Mucosa of gallbladder (tissue), 1 donor: ENCODE measurements at regions not wholly inside any gene's neighbourhood (a gene's known extent, or its start where the extent isn't known, plus 50 kb on each side); places are given as distances from the start of the nearest gene placed in this dataset.

ENCODE experiments used
- DNase-seq: peaks from one replicate; pipeline ENCODE4 v3.0.0-alpha.2; 2020; ENCODE audit warnings: low spot score
- donor health status: DM: no; HTN: no; CAD: no.

DNA sequence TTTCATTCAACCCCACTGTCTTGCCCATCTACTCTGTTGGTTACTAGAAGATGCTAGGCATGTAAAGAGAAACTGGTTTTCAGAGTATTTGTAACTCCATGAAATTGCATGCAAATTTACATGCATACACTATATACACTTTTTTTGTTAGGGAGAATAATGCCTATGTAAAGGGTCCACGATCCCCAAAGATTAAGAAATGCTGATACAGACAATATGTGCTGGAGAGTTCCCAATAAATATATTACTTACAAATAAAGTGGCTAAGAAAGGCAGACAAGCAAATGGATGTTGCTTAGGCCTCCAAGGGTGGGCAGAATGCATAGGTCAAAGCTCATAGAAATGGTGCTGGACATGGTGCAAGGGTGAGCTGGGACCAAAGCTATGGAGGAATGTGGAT, 109.6 kb upstream of the NHSL1 start:
- DNase-seq: no peak

- DNase-seq: no peak
Observed at GRCh38 chr6:138609801-138610430, 110.6 kb upstream of the NHSL1 start.

DNA sequence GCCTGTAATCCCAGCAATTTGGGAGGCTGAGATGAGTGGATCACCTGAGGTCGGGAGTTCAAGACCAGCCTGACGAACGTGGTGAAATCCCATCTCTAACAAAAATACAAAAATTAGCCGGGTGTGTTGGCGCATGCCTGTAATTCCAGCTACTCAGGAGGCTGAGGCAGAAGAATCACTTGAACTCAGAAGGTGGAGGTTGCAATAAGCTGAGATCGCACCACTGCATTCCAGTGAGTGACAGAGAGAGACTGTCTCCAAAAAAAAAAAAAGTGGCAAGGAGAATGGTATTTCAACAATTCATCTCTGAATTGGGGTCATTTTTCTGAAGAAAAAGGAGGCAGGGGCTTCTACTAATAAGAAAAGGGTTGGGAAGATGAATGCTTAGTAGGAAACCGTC, 111.5 kb upstream of the NHSL1 start:
- DNase-seq: no peak

- DNase-seq: no peak
Observed at GRCh38 chr6:138614151-138614550, 114.9 kb upstream of the NHSL1 start.

DNA sequence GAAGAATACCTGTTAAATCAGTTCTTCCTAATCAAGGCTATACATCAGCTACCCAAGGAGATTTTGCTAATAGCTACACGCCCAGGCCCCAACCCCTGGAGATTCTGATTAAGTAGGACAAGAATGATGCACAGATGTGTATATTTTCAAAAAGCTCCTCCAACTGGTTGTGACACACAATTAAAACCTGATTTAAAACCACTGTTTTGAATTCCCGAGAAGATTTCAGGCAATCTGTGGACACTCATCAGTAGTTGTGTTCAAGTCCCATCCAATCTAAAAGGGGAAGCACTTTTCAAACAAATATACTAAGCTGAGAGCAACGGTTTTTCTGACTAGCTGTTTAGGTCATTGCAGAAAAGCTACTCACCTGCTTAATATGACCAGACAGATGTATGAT, 118.9 kb upstream of the NHSL1 start:
- no peak for DNase-seq

DNA sequence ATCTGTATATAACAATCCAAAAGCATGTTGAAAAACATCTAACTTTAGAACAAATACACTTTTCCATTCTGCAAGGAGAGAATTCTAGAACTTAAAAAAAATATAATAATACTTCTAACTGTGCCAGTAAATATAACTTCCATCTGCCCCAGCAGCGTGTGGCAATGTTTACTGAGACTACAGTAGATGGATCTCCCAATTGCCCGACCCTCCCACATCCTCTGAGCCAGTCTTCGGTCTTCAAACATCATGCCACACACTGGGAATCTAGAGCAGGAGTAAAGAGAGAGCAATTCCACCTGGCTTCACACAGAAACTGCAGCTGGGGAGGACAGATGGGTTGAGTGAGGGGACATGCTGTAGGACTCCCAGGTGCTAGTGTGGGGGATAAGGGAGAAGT, 121.3 kb upstream of the NHSL1 start:
- DNase-seq: no peak

DNA sequence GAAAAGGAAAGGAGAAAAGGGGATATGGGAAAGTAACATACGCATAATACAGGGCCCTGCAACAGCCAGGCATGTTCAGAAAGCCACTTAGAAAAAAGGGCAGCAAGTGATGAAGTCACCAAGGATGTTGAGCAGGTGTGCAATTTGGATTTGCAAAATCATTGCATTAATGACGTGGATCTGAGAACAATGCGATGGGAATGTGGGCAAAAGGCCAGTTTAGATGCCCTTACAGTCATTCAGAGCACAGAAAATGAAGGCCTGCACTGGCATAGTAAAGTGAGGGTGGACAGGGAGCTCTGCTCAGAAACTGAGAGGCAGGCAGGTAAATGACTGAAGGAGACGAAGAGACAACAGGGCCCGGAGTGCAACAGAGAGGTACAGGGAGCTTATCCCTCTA, 123.7 kb upstream of the NHSL1 start:
- no peak for DNase-seq

GRCh38 chr6:138631566-138631965, 132.3 kb upstream of the NHSL1 start:
- no peak for DNase-seq

DNA sequence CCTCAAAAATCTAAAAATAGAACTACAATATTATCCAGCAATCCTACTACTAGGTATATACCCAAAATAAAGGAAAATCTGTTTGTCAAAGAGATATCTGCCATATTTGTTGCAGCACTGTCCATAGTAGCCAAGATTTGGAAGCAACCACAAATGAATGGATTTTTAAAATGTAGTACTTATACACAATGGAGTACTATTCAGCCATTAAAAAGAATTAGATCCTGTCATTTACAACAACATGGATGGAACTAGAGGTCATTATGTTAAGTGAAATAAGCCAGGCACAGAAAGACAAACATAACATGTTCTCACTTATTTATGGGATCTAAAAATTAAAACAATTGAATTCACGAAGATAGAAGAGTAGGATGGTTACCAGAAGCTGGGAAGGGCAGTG, 135.7 kb upstream of the CCDC28A start:
- DNase-seq: no peak

GRCh38 chr6:138638604-138639003, 135.0 kb upstream of the CCDC28A start:
- DNase-seq: no peak

- no peak for DNase-seq
Observed at GRCh38 chr6:138640028-138640427, 133.5 kb upstream of the CCDC28A start.

DNA sequence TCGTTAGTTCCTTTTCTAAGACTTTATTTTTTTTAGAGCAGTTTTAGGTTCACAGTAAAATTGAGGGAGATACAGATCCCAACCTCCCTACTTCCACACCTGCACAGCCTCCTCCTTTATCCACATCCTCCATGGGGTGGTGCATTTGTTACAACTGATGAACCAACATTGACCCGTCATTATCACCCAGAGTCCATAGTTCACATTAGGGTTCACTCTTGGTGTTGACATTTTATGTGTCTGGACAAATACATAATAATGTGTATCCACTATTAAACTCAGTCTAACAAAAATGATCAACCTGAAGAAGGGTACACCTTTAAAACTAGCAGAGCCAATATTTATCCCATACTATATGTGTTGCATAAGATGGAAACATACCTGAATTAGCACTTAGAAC, 130.4 kb upstream of the CCDC28A start:
- no peak for DNase-seq

GRCh38 chr6:138645976-138646640, 127.5 kb upstream of the CCDC28A start:
- DNase-seq: no peak

DNA sequence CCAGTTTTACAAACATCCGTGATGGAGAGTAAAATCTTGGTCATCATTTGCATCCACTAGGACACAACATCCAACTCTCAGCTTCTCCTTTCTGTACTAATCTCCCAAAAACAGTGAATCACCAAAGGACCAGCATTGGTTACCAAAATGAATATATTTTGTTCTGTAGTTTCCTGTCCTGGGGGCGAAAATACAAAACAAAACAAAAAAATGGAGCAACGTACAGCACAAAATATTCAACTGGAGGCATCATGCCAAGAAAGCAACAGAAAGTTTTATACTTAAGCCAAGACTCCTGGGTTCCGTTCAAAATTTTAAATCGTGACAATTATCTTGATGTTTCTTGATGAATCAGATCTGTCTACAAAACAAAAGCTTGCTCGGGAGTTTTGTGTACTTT, 126.6 kb upstream of the CCDC28A start:
- no peak for DNase-seq

- no peak for DNase-seq
Observed at GRCh38 chr6:138648127-138648526, 125.4 kb upstream of the CCDC28A start.

DNA sequence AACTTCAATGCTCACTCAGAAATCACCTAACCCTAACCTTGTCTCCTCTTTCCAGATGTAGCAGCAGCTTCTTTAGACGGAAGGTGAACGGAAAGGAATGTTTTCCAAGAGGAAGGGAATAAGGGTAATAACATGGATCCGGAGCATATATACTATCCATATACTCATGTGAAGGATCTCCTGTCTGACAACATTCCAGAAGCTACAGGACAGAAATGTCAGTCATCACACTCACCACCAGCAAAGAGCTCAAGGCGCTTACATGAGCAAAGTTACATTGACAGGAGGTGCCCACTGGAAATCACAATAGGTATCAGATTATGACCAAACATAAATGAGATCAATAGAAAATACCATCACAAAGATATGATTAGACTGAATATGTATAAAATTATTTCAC, 122.1 kb upstream of the CCDC28A start:
- no peak for DNase-seq

GRCh38 chr6:138652824-138653223, 120.7 kb upstream of the CCDC28A start:
- DNase-seq: no peak

DNA sequence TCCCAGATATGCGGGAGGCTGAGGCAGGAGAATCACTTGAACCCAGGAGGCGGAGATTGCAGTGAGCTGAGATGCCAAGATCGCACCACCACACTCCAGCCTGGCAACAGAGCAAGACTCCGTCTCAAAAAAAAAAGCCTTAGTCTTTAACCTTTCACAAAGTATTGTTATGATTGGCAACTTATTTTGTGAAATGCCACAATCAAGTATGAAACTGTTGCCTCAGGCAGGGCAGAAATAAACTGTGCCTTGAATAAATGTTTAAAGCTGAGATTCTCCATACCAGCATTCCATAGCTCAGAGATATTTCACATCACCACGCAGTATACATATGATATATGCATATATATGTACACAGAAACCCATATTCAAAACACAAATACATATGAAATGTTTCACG, 120.1 kb upstream of the CCDC28A start:
- no peak for DNase-seq

DNA sequence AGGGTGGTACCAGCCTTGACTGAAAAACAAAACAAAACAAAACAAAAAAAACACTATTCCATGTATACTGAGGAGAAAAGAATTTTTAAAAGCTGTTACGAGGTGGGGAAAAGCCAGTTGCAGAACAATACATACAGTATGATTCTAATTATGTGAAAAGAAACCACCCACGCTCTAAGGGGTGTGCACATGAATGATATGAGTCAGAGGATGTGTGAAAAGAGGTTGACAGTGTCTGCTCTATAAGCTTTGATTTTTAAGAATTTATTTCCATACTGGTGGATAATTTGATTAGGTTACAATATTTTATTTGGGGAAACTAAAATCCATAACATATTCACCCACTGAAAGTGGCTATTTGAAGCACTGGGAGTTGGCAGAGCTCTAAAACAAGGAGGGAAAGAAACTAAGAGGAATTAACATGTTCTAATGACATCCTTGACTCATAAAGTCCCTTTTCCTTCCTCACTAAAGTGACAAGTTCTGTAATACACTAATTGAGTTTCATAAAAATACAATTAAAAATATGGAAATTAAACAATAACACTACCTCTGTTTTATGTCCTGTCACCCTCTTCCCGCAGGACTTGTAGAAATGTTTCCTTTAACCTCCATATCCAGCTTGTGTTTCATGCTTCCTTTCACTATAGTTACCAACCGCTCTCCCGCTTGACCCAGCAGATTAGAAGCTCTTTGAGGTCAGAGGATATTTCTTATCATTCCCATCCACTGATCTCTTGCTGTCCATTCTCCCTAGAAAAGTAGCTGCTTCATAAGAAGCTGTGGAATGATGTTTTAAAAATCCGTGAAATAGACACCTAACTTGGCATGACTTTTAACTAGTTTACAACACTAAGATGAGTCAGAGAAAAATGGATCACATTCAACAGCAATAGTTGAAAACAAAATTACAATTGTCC, 118.6 kb upstream of the CCDC28A start:
- no peak for DNase-seq

DNA sequence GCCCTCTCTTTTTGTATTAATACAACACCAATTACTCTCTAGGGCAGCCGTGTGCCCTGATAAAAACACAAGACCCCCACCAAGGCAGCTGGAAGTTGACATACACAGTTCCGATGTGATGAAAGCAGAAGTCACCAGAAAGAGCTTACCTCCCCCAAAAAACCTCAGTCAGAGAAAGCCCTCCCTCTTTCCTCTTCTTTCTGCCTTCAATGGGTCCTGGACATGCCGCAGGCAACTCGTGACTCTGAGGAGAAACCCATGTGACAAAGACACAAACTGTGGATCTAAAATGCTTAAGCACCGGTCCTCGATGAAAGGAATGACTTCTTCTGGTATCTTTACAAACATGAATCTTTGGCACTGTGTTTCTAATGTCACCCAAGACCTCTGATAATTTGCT, 117.7 kb upstream of the CCDC28A start:
- no peak for DNase-seq

GRCh38 chr6:138656364-138657064, 117.1 kb upstream of the CCDC28A start:
- no peak for DNase-seq

GRCh38 chr6:138657065-138657425, 116.5 kb upstream of the CCDC28A start:
- DNase-seq: no peak
